AG08396 (cell line): ENCODE measurements at regions not wholly inside any gene's neighbourhood (a gene's known extent, or its start where the extent isn't known, plus 50 kb on each side); places are given as distances from the start of the nearest gene placed in this dataset.

Source experiments
- DNase-seq: peaks from one replicate; pipeline ENCODE4 v3.0.0; 2012; ENCODE audit warnings: low spot score, mixed read lengths

DNA sequence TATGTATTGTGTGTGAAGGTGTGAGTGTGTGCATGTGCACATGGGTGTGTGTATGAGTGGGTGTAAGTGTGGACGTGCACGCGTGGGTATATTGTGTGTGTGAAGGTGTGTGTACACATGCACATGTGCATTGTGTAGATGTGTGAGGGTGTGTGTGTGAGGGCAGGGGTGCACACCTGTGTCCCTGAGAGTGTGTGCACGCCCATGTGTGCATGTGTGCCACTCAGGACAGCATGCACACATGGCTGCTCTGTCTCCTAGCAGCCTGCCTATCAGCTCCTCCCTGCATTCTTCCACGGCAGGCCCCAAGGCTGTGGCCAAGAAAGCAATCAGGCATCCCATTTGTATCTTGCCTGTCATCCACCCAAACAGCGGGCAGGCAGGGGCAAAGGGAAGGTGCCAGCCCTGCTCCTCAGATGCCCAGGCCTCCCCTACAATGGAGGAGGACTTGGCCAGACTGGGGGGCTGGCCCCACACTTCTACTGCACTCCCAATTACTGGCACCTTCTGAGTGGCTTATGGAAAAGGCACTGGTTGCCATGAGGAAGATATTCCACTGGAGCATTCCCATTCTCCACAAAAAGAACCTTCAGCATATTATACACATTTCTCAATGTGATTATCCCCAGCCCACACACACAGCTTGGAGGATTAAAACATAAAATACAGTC, 380.4 kb upstream of the ZMIZ1 start:
- no peak for DNase-seq

DNA sequence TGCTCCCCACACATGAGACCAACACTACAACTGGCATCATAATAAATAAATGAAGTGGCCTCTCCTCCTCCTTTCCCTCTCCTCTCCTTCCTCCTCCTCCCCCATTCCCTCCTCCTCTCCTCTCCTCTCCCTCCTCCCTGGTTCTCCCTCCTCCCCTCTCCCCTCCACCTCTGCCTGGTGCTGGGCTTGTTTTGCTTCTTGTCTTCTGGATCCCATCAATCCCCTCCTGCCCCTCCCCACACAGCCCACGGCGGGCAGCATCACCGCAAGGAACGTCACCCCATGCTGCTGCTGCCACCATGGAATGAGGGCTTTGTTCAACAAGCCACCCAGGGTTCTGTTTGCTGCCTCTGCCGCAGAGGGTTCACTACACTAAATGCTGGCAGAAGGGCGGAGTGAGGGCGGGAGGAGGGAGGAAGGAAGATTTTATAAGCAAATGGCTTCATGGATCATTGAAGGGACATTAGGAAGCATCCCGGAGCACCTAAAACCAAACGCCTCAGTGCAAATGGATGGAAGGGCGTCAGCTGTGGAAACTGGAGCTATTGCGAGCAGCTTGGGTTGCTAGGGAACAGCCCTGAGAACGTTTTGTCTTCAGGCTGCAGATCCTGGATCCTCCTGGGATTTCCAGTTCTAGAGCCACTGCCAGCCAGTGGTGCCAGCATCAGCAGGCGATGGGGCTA, 379.7 kb upstream of the ZMIZ1 start:
- peak; percentile 29 for DNase-seq

DNA sequence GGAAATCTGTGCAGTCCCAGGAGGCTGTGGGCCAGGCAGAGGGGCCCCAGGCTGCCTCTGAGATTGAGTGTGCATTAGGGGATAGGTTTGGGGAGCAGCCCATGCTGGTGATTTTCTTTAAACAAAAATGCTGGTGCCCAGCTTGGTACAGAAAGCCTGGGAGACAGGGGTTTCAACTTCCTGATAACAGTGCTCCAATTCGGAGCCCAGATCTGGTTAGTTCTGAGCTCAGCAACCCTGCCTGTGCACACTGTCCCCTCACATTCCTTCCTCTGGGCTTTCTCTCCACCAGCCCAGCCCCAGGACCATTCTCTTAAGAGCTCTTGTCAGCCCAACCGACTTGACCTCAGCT, 379.2 kb upstream of the ZMIZ1 start:
- DNase-seq: no peak

DNA sequence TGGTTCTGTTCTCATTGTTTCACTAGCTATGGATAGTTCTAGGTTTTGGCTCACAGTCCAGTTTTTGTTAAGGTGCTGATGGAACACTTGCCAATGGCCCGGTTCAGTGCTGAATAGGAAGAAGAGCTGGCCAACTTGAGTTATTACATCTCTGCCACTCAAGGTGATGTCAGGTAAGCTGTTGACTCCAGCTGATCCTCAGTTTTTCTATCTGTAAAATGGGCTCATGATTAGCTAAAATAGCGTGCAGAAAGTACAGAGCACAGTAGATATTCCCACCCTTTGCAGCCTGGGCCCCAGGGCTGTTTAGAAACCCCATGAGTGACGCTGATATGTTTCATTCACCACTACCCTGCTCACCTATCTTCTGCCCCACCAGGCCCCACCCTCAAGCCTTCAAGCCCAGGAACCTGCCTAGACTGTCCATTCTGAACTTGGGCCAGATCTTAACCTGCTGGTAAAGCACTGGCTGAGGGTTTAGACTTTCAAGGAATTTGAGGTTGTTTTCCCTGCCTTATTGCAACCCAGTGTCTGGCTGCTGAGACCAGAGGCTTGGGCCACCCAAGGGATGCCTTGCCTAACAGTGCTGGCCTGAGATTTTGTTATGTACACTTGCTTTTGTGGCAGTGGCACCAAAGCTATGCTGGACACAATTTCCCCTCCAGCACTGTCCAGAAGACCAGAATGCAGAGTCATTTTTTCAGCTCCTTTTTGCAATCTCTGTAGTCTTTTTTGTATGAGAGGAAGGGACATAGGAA, 378.2 kb upstream of the ZMIZ1 start:
- DNase-seq: no peak

DNA sequence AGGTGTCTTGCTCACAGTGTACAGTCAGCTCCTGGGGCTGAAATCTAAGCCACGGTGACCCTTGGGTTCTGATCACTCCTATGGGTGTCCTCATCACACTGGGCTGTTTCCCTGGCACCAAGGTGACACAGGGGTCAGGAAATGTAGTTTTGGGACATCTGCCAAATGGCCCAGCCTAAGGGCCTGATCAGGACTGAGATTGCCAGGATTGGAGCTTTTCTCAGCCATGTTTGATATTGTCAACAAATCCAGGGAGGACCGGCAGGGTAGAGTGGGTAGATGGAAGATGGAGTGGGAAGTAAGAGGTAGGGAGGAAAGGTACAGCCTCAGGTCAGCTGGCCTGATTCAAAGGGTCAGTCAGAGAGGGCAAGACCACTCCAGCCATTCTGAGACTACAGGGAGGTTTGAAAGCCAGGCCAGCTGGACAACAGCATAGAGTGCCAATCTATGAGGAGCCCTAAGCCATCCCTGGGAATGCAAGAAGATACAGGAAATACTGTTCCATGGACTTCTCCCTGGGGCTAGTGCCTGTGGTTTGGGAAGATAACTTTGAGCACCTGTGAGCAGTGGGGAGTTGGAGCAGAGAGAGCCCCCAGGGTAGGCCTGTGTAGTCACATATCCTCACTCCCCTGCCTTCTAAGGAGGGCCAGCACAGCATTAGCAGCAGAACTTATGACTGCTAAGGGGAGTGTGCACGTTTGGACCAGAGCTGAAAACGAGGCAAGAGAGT, 377.3 kb upstream of the ZMIZ1 start:
- DNase-seq: no peak

DNA sequence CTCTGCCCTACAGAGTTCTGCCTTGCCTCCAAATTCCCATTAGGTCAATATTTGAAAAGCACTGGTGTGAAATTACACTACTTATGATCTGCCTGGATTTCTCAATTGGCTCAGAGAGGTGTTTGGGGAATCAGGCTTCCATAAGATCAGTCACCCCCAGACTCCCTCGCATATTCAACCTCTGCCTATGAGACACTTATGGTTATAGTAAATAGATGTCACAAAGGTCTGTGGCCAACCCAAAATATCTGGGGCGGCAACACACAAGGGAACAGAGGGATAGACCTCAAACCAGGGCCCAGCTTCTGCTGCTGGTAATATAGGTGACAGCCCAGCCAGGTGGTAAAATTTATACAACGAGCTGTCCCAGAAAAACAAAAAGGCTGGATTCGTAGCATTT, 376.7 kb upstream of the ZMIZ1 start:
- no peak for DNase-seq

DNA sequence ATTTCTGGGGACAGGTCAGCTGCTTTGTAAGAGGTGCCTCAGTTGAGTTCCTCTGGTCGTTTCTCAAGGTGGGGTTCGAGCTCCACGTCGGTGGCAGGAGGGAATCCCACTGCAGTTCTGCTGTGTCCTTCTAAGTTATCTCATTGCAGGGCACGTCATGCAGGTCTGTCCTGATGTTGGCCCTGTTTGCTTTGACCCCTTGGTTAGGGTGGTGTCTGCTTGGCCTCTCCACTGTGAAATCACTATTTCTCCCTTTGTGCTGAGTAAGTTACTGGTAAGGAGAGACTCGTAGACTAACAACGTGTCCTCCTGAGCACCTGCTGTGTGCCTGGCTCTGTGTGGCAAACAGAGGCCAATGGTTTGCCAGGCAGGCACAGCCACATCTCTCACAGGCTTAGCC, 372.9 kb upstream of the ZMIZ1 start:
- no peak for DNase-seq

DNA sequence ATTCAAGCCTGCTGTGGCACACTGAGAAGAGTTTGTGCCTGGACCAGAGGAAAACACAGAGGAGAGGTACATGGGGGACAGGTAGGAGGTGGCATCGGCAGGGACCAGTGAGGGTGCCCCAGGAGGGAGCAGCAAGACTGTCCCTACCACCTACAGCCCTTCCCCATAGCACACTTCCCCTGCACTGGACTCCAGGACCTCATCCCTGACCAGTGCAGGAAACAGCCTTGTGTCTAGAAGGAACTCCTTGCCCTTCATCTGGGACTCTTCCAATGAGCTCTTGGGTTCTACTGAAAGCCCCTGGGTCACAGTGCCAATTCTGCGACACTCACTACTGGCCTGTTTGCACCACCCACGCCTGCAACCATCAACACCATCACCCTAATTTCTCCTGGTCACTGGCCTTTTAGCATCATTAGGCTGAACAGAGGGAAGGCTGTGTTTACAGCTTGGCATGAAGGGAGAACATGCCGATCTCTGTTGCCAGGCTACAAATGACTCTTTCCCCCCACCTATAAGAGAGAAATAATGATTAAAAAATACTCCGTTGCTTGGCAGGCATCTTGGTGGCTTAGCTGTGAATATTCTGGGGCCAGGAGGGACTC, 371.9 kb upstream of the ZMIZ1 start:
- no peak for DNase-seq

DNA sequence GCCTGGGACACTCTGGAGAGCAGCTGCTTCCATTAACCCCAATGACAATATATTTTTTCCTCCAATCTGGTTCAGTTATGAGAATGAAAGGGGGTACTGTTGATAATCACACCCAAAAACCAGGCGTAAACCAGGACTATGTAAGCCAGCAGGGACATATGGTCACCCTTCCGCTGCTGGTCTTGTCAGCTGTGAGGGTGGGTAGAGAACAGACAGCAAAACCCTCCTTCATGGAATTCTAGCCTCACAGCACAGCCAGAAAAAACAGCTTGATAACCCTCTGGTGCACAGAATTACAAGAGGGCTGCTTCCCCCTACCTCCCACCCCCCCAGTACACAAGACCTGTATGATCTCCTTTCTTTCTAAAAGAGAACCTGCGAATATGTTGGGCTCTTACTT, 368.8 kb upstream of the ZMIZ1 start:
- no peak for DNase-seq

DNA sequence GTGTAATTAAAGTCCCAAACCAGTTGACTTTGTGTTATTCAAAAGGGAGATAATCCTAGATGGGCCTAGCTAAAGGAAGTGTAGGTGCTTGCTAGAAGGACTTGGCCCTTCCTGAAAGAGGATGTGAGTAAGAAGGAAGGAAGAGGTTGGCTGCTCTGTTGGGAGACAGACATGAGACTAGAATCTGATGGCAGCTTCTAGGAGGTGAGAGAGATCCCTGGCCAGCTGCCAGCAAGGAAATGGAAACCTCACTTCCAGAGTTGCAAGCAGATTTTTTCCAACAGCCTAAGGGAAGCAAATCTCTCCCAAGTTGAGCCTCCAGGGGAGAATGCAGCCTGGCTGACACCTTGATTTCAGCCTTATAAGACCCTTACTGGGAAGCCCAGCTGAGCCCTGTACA, 368.4 kb upstream of the ZMIZ1 start:
- DNase-seq: no peak

DNA sequence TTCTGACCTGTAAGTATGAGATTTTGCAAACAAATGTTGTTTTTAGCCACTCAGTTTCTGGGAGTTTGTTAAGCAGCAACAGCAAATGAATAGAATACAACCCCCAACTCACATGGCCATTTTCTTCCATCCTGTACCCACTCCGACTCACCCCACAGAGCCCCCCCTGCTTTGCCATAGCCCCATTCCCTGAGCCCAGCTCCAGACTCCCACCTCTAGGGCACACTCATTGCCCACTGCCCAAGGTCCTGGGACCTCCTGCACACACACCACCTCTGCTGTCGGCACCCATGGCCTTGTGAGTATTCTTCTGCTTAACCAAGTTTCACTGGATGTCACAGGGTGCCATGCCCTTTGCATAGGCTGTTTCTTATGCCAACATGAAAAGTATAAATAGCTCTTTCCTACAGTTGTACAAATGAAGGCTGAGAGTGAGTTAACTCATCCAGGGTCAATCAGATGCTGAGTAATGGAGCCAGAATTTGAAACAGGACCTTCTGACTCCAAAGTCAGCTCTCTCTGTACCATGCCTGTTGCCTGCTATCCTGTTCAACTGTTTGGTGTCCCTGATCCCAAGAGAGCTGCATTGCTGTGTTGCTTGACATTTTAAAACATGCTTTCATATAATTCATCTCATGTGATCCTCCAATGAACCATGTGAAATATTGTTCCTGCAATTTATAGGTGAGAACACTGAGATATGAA, 367.8 kb upstream of the ZMIZ1 start:
- DNase-seq: peak; percentile 33

DNA sequence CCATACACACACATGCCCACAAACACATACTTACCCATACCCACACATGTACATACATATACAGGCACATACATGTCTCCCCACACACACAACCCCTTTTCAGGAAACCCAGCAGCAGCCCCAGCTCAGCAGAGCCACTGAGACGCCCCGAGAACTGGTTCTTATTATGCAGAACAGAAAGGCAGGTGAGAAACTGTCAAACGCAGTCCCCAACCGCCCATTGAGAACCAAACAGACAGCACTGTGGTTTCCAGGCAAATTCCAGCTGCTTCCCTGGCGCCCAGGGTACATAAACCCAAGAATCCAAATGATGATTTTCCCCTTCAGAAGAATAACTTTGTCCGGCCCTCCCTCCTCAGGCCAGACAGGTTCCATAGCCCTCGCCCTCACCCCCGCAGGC, 366.6 kb upstream of the ZMIZ1 start:
- no peak for DNase-seq

DNA sequence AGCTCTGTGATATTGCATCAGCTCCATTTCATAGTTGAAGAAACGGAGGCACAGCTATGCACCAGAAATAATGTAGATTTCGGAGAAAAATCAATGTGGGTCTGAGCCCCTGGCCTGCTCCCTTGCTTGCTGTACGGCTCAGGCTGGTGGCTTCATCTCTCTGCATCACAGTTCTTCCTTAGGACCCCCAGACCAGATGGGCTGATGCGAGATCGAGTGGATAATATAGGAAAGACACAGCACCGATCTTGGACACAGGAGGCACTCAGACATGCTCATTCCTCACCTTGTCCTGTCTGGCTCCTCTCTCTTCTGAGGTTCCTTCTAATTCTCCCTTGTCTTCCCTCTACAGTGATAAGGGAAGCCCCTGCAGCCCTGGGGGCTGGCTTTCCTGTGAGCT, 365.9 kb upstream of the ZMIZ1 start:
- DNase-seq: no peak

DNA sequence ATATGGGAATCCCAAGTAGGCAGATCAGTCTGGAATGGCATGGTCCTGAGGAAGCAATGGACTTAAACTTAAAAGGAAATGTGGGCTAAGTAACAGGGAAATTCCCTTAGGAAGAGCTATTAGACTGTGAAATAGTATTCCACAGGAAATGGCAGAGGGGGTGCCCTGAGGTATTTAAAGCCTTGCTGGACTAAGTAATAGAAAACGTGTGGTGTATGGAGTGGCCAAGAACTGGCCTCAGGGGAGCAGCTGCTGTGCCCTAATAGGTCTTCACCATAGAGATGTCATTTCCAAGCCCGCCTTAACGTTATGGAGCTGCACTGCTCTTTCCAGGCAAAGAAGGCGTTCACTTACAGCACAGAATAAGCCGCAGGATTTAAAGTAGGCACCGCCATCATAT, 365.2 kb upstream of the ZMIZ1 start:
- no peak for DNase-seq

DNA sequence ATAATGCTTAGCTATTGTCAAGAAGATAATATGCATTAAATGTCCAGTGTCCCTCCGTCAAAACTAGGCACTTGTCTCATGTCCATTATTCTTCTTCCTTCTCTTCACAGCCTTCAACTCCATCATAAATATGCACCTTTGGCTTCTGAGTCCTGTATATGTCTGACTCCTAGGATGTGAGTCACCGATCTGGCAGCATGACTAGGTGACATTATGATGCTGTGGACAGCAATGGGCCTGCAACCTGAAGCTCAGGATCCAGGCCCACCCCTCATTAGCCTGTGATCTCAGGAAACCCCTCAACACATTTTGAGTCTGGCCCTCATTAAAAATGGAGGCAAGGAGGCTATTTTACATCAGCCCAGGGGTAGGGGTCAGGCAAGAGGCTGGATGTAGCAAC, 362.5 kb upstream of the ZMIZ1 start:
- DNase-seq: peak; percentile 25

DNA sequence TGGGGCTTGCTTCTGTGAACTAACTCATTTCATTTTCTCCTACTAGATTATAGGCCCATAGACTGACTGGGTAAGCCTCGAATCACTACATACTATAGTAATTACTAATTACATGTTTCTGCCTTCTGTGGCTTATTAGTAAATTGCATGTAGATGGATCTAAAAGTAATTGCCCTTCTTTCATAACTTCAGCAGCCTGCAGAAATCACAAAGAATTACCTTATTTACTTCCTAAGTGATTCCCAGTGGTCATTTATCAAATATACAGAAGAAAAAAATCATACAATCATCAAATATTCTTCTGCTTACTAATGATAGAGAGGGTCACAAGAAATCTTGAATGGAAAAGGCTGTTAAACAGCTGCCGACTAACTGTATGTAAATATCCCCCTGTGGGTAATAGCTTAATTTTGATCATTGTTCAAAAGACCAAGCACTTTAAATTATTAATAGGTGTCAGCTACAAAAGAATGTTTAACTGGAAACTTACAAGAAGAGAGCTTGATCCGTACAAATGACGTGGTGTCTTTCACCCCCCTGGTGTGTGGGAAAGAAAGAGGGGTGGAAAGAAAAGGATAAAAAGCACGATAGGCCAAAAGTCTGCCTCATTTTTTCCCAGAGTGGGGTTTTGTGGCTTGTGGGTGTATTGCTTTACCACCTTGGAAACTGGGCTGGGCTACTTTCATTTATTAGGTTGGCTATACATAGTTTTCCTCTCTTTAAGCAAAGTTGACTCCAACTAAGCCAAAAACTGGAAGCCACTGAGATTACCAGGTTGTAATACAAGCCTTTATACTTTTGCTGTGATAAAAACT, 361.8 kb upstream of the ZMIZ1 start:
- no peak for DNase-seq

DNA sequence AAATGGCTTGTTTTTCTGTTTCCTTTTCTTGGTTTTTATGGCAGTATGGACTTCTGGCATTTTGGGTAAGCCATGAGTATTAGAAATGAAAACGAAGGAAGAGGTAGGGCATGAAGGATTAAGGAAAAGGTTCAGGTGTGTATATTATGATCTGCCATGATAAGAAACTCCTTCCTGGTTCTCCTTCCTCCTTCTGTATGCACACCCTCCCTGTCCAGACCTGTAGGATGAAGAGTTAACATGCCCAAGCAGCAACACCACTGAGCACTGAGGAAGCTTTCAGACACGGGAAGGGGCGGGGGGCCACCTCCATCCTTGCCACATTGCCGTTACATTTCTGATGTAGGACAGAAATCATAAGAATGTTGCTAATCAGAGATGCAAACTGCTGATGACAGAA, 361.0 kb upstream of the ZMIZ1 start:
- DNase-seq: no peak

DNA sequence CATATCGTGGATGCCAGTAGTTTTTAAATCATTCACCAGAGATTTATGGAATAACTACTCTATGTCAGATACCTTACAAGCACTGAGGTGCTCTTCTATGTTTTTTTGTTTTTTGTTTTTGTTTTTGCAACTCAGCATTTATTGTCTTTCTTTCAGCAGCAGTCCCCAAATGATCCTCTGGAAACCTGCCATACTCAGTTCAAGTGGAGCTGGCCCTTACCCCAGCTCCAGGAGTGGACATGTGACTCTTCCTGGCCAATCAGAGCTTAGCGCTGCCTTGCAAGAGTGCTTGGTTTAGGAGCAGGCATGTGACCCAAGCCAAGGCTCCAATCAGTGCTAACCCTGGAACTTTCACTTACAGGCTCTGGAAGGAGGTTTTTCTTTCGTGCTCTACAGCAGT, 356.6 kb upstream of the ZMIZ1 start:
- no peak for DNase-seq

DNA sequence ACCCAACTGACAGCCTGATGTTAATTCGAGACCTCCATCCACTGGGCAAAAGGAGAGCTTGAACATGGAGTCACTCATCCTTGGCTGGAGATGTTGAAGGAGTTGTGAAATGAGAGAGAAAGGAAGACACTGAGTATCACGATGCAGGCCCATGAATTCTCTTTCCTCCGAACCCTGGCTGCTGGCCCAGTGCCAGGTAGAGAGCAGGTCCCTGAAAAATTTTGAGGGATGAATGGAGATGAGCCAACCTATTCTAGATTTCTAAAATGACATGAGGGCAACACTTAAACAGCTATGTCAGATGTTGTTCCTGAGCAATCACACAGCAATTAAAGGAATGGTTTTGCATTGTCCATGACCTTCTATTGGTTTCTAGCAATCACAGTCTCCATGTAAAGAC, 355.1 kb upstream of the ZMIZ1 start:
- DNase-seq: no peak

DNA sequence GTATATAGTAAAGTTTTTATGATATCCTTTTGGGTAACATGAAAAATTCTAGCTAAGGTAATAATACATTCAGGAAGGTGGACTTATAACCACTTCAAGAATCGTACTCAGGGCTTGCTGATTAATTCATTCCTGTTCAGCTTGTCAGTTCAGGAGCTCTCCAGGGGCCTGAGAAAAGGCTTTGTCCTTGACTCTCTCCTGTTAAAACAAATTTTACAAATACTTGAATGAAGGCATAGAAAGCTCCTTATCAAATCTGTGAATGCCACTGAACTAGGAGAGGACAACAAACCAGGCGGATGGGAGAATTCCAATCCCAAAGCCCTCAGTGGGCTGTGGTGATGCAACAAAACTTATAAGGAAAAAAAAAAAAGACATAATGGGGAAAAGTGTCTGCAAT, 354.5 kb upstream of the ZMIZ1 start:
- no peak for DNase-seq

DNA sequence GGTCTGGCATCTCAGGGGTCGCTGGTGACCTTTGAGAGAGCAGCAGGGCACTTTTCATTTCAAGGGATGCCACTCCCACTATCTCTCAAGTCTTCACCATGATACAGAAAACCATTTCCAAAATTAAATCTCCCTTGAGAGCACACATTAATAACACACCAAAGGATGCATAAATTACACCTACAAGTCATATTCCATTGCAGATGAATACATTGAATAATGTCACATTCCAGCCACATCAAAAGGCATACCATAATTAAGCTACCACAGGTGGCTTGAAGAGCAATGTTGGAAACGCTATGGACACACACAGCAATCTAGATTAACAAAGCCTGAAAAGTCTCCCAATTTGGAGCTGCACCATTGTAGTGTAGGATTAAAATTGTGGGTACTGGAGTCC, 353.3 kb upstream of the ZMIZ1 start:
- DNase-seq: no peak
